HG02642 (cell line): ENCODE measurements at regions not wholly inside any gene's neighbourhood (a gene's known extent, or its start where the extent isn't known, plus 50 kb on each side); places are given as distances from the start of the nearest gene placed in this dataset.
A peak's percentile ranks its signal among the peaks of the same experiment; 100 is the strongest.
"Not testable (repeated sequence)": the region's sequence is repeated elsewhere in the genome, so short reads cannot be mapped to it uniquely, and the experiment has no call there.

Source experiments
- ATAC-seq: cut with Tn5 transposase; IDR thresholded peaks from one replicate; pipeline ENCODE4 v1.9.1; 2021; ENCODE audit warnings: mild to moderate bottlenecking; ENCODE audit not compliant: unreplicated experiment, poor library complexity

GRCh38 chr14:105859073-105859716, 332.8 kb downstream of the TMEM121 start:
- not testable (repeated sequence) for ATAC-seq

DNA sequence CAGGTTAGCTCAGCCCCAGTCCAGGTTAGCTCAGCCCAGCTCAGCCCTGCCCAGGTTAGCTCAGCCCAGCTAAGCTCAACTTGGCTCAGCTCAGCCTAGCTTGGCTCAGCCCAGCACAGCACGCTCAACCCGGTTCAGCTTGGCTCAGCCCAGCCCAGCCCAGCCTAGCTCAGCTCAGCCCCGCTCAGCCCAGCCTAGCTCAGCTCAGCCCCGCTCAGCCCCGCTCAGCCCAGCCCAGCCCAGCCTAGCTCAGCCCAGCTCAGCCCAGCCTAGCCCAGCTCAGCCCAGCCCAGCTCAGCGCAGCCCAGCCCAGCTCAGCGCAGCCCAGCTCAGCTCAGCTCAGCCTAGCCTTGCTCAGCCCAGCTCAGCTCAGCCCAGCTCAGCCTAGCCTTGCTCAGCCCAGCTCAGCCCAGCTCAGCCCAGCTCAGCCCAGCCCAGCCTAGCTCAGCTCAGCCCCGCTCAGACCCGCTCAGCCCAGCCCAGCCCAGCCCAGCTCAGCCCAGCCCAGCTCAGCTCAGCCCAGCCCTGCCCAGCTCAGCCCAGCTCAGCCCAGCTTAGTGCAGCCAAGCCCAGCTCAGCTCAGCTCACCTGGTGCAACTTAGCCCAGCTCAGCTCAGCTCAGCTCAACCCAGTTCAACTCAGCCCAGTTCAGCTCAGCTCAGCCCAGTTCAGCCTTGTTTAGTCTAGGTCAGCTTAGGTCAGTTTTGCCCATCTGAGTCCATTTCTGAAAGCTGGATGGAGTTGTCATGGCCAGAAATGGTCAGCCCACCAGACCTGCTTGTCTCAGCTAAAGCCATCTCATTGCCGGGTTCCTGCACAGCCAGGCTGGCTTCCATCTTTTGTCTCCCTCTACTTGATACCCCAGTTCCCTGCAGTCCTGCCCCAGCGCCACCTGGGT, 333.6 kb downstream of the TMEM121 start:
- ATAC-seq = no peak

GRCh38 chr14:105860615-105861580, 334.5 kb downstream of the TMEM121 start:
- ATAC-seq = no peak

DNA sequence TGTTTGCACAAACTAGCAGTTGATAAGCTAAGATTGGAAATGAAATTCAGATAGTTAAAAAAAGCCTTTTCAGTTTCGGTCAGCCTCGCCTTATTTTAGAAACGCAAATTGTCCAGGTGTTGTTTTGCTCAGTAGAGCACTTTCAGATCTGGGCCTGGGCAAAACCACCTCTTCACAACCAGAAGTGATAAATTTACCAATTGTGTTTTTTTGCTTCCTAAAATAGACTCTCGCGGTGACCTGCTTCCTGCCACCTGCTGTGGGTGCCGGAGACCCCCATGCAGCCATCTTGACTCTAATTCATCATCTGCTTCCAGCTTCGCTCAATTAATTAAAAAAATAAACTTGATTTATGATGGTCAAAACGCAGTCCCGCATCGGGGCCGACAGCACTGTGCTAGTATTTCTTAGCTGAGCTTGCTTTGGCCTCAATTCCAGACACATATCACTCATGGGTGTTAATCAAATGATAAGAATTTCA, 335.6 kb downstream of the TMEM121 start:
- ATAC-seq = peak; percentile 54

- no peak for ATAC-seq
Observed at GRCh38 chr14:105862581-105863239, 336.3 kb downstream of the TMEM121 start.

DNA sequence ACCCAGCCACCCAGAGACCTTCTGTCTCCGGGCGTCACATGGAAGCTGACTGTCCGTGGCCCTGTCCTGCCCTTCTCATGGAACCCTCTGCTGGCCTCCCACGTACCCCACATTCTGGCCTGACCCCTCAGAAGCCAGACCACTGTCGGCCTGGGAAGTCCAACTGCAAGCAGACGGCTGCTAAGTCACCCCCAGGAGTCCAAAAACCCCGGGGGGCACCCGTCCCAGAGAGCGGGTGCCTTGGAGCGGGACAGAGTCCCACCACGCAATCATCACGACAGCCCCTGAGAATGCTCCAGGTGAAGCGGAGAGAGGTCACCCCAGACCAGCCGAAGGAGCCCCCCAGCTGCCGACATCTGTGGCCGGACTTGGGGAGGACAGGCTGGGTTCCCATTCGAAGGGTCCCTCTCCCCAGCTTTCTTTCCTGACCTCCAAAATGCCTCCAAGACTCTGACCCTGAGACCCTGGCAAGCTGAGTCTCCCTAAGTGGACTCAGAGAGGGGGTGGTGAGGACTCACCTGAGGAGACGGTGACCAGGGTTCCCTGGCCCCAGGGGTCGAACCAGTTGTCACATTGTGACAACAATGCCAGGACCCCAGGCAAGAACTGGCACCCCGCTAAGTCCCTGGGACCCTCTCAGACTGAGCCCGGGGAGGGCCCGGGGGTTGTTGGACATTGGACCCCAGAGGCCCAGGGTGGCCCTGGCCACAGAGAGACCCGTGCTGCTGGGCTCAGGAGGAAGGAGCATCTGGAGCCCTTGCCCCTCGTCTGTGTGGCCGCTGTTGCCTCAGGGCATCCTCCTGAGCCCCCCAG, 337.1 kb downstream of the TMEM121 start:
- no peak for ATAC-seq

DNA sequence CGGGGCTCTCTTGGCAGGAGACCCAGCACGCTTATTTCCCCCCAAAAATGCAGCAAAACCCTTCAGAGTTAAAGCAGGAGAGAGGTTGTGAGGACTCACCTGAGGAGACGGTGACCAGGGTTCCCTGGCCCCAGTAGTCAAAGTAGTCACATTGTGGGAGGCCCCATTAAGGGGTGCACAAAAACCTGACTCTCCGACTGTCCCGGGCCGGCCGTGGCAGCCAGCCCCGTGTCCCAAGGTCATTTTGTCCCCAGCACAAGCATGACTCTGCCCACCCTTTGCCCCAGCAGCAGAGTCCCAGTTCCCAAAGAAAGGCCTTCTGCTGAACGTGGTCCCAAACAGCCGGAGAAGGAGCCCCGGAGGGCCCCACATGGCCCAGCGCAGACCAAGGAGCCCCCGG, 337.7 kb downstream of the TMEM121 start:
- ATAC-seq = no peak

GRCh38 chr14:105864651-105865265, 338.4 kb downstream of the TMEM121 start:
- ATAC-seq = no peak

- ATAC-seq = no peak
Observed at GRCh38 chr14:105865266-105865903, 339.0 kb downstream of the TMEM121 start.

- no peak for ATAC-seq
Observed at GRCh38 chr14:105865904-105866840, 339.8 kb downstream of the TMEM121 start.

DNA sequence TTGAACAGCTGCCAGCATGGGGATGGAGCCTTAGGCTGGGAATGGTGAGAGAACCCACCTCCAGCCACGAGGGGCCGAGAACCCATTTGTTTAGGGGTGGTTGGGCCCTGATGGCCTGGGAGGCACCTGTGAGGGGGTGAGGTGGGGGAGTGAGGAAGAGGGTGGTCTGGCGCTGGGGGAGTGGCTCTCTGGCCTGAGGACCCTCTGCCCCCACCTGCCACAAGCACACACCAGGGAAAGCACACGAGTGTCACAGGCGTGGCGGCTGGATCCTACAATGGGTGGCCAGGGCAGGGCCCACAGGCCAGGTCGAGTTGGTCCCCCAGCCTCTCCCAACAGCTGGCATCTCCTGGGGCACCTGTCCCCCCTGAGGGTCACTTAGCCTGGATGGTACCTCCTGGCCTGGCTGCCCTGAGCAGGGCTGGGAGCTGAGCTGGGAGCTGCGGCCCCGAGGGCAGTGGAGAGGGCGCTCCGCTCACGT, 340.5 kb downstream of the TMEM121 start:
- ATAC-seq = no peak

GRCh38 chr14:105867961-105868599, 341.7 kb downstream of the TMEM121 start:
- no peak for ATAC-seq

DNA sequence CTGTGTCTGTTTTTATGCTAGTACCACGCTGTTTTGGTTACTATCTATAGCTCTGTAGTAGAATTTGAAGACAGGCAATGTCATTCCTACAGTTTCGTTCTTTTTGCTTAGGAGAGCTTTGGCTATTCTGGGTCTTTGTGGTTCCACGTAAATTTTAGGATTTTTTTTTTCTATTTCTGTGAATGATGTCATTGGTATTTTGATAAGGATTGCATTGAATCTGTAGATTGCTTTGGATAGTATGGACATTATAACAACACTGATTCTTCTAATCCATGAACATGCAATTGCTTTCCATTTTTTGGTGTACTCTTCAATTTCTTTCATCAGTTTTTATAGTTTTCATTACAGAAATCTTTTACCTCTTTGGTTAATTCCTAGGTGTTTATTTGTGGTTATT, 345.2 kb downstream of the TMEM121 start:
- ATAC-seq = no peak

DNA sequence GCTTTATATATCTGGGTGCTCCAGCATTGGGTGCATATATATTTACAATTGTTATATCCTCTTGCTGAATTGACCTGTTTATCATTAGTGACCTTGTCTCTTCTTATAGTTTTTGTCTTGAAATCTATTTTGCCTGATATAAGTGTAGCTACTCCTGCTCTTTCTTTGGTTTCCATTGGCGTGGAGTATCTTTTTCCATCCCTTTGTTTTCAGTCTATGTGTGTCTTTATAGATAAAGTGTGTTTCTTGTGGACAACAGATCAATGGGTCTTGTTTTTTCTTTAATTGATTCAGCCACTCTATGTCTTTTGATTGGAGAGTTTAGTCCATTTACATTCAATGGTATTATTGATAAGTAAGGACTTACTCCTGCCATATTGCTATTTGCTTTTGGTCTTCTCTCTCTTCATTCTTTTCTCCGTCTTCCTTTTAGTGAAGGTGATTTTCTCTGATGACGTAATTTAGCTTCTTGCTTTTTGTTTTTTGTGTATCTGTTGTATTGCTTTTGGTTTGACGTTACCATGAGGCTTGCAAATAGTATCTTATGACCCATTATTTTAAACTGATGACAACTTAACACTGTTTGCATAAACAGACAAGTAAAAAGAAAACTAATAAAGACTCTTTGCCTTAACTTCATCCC, 347.6 kb downstream of the TMEM121 start:
- no peak for ATAC-seq

GRCh38 chr14:105876158-105876557, 349.8 kb downstream of the TMEM121 start:
- no peak for ATAC-seq

GRCh38 chr14:105876829-105877228, 350.4 kb downstream of the TMEM121 start:
- ATAC-seq = no peak
